ENCODE measurements at regions not wholly inside any gene's neighbourhood (a gene's known extent, or its start where the extent isn't known, plus 50 kb on each side); places are given as distances from the start of the nearest gene placed in this dataset.

GRCh38 chr1:81606656-81607055 is 194.1 kb upstream of the ADGRL2 start:
- DNase-seq, result no peak
- Mint-ChIP-seq H3K4me1 (no peaks in the 10 kb centered on the region), H3K27ac (no peak overlapping the region), H3K4me3 (no peak overlapping the region), H3K9me3 (peaks cover 3 to 19% (median 12%) of the 10 kb centered on the region in 5 donors), H3K36me3 (no peaks in the 10 kb centered on the region), H3K27me3 (no peaks in the 10 kb centered on the region)
- CTCF ChIA-PET, result no interaction called here
- Histone ChIP-seq H3K27ac (ENCODE audit: low read depth, low read length) (no peak overlapping the region), H3K27me3 (ENCODE audit: insufficient read depth, low read length, poor library complexity, severe bottlenecking) (no peaks in the 10 kb centered on the region), H3K9me3 (ENCODE audit: low read length) (no peaks in the 10 kb centered on the region), H3K4me1 (ENCODE audit: insufficient read depth, low read length) (no peaks in the 10 kb centered on the region), H3K36me3 (ENCODE audit: insufficient read depth, low read length) (no peaks in the 10 kb centered on the region), H3K4me3 (ENCODE audit: low read length) (no peak overlapping the region)
- POLR2A ChIA-PET, result no interaction called here

GRCh38 chr1:81605023-81605422 is 195.7 kb upstream of the ADGRL2 start:
- no peaks in the 10 kb centered on the region for H3K4me1 Mint-ChIP-seq
- POLR2A ChIA-PET, result no interaction called here
- Histone ChIP-seq H3K27me3 (ENCODE audit: insufficient read depth, low read length, poor library complexity, severe bottlenecking) (no peaks in the 10 kb centered on the region), H3K4me3 (ENCODE audit: low read length) (no peak overlapping the region), H3K27ac (ENCODE audit: low read depth, low read length) (no peak overlapping the region), H3K4me1 (ENCODE audit: insufficient read depth, low read length) (no peaks in the 10 kb centered on the region), H3K36me3 (ENCODE audit: insufficient read depth, low read length) (no peaks in the 10 kb centered on the region), H3K9me3 (ENCODE audit: low read length) (no peaks in the 10 kb centered on the region)
- peaks cover 3 to 19% (median 13%) of the 10 kb centered on the region in 5 donors for H3K9me3 Mint-ChIP-seq
- no peak overlapping the region for H3K4me3 Mint-ChIP-seq
- no peaks in the 10 kb centered on the region for H3K36me3 Mint-ChIP-seq
- DNase-seq, result no peak
- CTCF ChIA-PET, result no interaction called here
- H3K27me3 Mint-ChIP-seq, result no peaks in the 10 kb centered on the region
- H3K27ac Mint-ChIP-seq, result no peak overlapping the region

GRCh38 chr1:81600878-81601622 is 199.7 kb upstream of the ADGRL2 start:
- H3K9me3 Mint-ChIP-seq, result peaks cover 3 to 18% (median 13%) of the 10 kb centered on the region in 5 donors
- no peak overlapping the region for H3K4me3 Mint-ChIP-seq
- no peaks in the 10 kb centered on the region for H3K36me3 Mint-ChIP-seq
- H3K27ac ChIP-seq (ENCODE audit: low read depth, low read length), result no peak overlapping the region
- no peaks in the 10 kb centered on the region for H3K27me3 Mint-ChIP-seq
- POLR2A ChIA-PET, result no interaction called here
- no peaks in the 10 kb centered on the region for H3K4me1 ChIP-seq (ENCODE audit: insufficient read depth, low read length)
- DNase-seq, result no peak
- H3K27ac Mint-ChIP-seq, result no peak overlapping the region
- no peaks in the 10 kb centered on the region for H3K27me3 ChIP-seq (ENCODE audit: insufficient read depth, low read length, poor library complexity, severe bottlenecking)
- CTCF ChIA-PET, result no interaction called here
- no peaks in the 10 kb centered on the region for H3K9me3 ChIP-seq (ENCODE audit: low read length)
- no peaks in the 10 kb centered on the region for H3K36me3 ChIP-seq (ENCODE audit: insufficient read depth, low read length)
- no peaks in the 10 kb centered on the region for H3K4me1 Mint-ChIP-seq
- H3K4me3 ChIP-seq (ENCODE audit: low read length), result no peak overlapping the region

DNA sequence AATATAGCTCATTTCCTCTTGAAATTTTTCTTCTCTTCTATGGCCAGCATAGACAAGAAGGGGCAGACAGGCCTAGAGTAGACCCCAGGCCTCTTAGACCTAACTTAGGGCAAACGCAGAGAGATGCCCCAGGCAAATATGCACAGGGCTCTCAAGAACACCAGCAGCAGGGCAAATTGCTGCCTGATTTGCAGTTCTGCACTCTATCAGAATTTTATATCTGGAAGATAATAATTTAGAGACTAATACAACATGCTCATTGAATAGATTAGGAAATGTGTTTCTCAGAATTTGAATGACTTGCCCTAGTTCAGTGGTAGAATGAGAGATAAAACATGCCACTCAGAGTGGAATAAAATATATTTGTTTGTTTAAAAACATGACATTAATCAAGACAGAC is 200.4 kb upstream of the ADGRL2 start:
- Histone ChIP-seq H3K36me3 (ENCODE audit: insufficient read depth, low read length) (no peaks in the 10 kb centered on the region), H3K4me1 (ENCODE audit: insufficient read depth, low read length) (no peaks in the 10 kb centered on the region), H3K27ac (ENCODE audit: low read depth, low read length) (no peak overlapping the region), H3K9me3 (ENCODE audit: low read length) (no peaks in the 10 kb centered on the region), H3K4me3 (ENCODE audit: low read length) (no peak overlapping the region), H3K27me3 (ENCODE audit: insufficient read depth, low read length, poor library complexity, severe bottlenecking) (no peaks in the 10 kb centered on the region)
- Mint-ChIP-seq H3K27ac (no peak overlapping the region), H3K4me1 (no peaks in the 10 kb centered on the region), H3K27me3 (no peaks in the 10 kb centered on the region), H3K36me3 (no peaks in the 10 kb centered on the region), H3K4me3 (no peak overlapping the region), H3K9me3 (peaks cover 3 to 14% (median 10%) of the 10 kb centered on the region in 5 donors)
- CTCF ChIA-PET, result no interaction called here
- DNase-seq, result no peak
- POLR2A ChIA-PET, result no interaction called here

- no peak overlapping the region for H3K27ac ChIP-seq (ENCODE audit: low read depth, low read length)
- Mint-ChIP-seq H3K4me3 (no peak overlapping the region), H3K9me3 (peaks cover 0 to 12% (median 9%) of the 10 kb centered on the region in 5 donors), H3K27ac (no peak overlapping the region), H3K4me1 (no peaks in the 10 kb centered on the region), H3K36me3 (no peaks in the 10 kb centered on the region), H3K27me3 (no peaks in the 10 kb centered on the region)
- no peaks in the 10 kb centered on the region for H3K4me1 ChIP-seq (ENCODE audit: insufficient read depth, low read length)
- no peak for DNase-seq
- no peaks in the 10 kb centered on the region for H3K27me3 ChIP-seq (ENCODE audit: insufficient read depth, low read length, poor library complexity, severe bottlenecking)
- no peaks in the 10 kb centered on the region for H3K9me3 ChIP-seq (ENCODE audit: low read length)
- H3K36me3 ChIP-seq (ENCODE audit: insufficient read depth, low read length), result no peaks in the 10 kb centered on the region
- no peak overlapping the region for H3K4me3 ChIP-seq (ENCODE audit: low read length)
- CTCF ChIA-PET, result no interaction called here
- POLR2A ChIA-PET, result no interaction called here
Observed at GRCh38 chr1:81598623-81599022, 202.1 kb upstream of the ADGRL2 start.

DNA sequence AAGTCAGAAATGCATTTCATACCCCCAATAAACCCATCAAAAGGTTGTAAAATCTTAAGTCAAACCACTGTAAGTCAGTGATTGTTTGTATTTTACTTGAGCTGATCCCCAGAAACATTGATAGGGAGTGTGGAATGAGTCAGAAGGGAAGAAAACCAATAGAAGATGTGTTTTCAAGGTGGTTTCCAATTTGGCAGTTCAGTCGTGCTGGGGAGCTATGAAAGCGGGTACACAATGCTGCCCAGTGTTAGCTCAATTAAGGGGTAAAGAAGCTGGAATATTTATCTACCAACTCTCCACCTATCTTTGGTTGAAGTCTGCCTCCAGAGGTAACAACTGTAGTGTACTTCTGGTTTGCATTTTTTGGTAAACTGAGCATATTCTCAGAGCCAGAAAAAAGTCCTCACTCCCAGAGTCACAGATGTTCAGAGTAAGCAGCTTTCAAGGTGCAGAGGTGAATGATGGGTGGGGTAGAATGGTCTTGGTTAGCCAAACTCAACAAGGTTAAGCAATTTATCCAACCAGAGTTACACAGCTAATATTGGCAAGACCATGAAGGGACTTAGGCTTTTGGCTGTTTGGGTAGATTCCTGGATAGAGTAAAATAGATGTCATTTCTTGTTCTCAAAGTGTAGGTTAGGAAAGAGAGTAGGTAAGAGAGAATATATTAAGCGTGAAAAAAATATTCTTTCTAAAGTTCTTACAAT is 202.9 kb upstream of the ADGRL2 start:
- no peaks in the 10 kb centered on the region for H3K4me1 ChIP-seq (ENCODE audit: insufficient read depth, low read length)
- H3K9me3 ChIP-seq (ENCODE audit: low read length), result no peaks in the 10 kb centered on the region
- Mint-ChIP-seq H3K27me3 (no peaks in the 10 kb centered on the region), H3K36me3 (no peaks in the 10 kb centered on the region), H3K27ac (no peak overlapping the region), H3K4me1 (no peaks in the 10 kb centered on the region), H3K4me3 (no peak overlapping the region), H3K9me3 (peaks cover 0 to 9% (median 5%) of the 10 kb centered on the region in 5 donors)
- no peak overlapping the region for H3K27ac ChIP-seq (ENCODE audit: low read depth, low read length)
- ChIA-PET POLR2A (no interaction called here), CTCF (no interaction called here)
- H3K4me3 ChIP-seq (ENCODE audit: low read length), result no peak overlapping the region
- H3K36me3 ChIP-seq (ENCODE audit: insufficient read depth, low read length), result no peaks in the 10 kb centered on the region
- no peaks in the 10 kb centered on the region for H3K27me3 ChIP-seq (ENCODE audit: insufficient read depth, low read length, poor library complexity, severe bottlenecking)
- DNase-seq, result no peak

DNA sequence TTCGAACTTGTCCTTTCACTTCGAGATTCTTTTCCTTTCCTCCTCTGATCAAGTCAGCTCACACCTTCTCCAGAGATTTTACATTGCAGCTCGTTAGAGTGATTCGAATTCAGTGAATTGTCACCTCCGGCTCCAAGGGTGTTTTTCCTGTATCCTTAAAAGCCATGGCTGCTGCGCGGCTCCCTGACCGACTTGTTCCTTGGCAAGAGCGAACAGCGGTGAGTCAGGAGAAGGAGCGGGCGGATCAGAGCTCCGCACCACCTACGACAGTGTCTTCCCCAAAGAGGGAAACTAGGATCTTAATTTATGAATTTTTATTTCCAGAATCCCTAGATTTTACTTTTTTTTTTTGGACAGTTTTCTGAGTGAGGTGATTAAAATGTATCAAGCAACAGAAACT is 204.4 kb upstream of the ADGRL2 start:
- POLR2A ChIA-PET, result no interaction called here
- no peak overlapping the region for H3K4me3 Mint-ChIP-seq
- H3K4me3 ChIP-seq (ENCODE audit: low read length), result no peak overlapping the region
- no peaks in the 10 kb centered on the region for H3K9me3 ChIP-seq (ENCODE audit: low read length)
- DNase-seq, result no peak
- no peak overlapping the region for H3K27ac Mint-ChIP-seq
- H3K27me3 ChIP-seq (ENCODE audit: insufficient read depth, low read length, poor library complexity, severe bottlenecking), result no peaks in the 10 kb centered on the region
- H3K36me3 ChIP-seq (ENCODE audit: insufficient read depth, low read length), result no peaks in the 10 kb centered on the region
- H3K4me1 ChIP-seq (ENCODE audit: insufficient read depth, low read length), result no peaks in the 10 kb centered on the region
- H3K36me3 Mint-ChIP-seq, result no peaks in the 10 kb centered on the region
- no peaks in the 10 kb centered on the region for H3K27me3 Mint-ChIP-seq
- H3K4me1 Mint-ChIP-seq, result no peaks in the 10 kb centered on the region
- CTCF ChIA-PET, result no interaction called here
- H3K9me3 Mint-ChIP-seq, result peaks cover 0 to 14% (median 5%) of the 10 kb centered on the region in 5 donors
- no peak overlapping the region for H3K27ac ChIP-seq (ENCODE audit: low read depth, low read length)

DNA sequence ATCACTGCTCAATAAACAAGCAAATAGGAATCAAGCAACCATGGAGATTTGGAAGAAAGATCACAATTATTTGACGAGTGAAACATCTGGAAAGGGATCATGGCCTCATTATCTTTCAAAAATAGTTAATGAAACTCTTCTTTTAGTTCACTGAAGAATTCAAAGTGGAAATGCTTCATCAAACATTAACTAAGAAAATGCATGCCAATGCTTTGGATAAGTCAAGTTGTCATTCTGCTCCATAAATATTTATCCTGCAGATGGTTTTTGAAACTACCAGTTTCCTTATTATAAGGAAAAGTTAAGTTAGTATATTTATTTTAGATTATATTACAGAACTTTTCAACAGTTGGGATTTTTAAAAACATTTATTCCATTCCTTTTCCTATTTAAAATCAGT is 206.5 kb upstream of the ADGRL2 start:
- ChIA-PET POLR2A (no interaction called here), CTCF (no interaction called here)
- no peak for DNase-seq
- Mint-ChIP-seq H3K36me3 (no peaks in the 10 kb centered on the region), H3K4me1 (no peaks in the 10 kb centered on the region), H3K27ac (no peak overlapping the region), H3K27me3 (no peaks in the 10 kb centered on the region), H3K4me3 (no peak overlapping the region), H3K9me3 (peaks cover 0 to 13% (median 5%) of the 10 kb centered on the region in 5 donors)
- Histone ChIP-seq H3K27me3 (ENCODE audit: insufficient read depth, low read length, poor library complexity, severe bottlenecking) (no peaks in the 10 kb centered on the region), H3K9me3 (ENCODE audit: low read length) (no peaks in the 10 kb centered on the region), H3K36me3 (ENCODE audit: insufficient read depth, low read length) (no peaks in the 10 kb centered on the region), H3K27ac (ENCODE audit: low read depth, low read length) (no peak overlapping the region), H3K4me3 (ENCODE audit: low read length) (no peak overlapping the region), H3K4me1 (ENCODE audit: insufficient read depth, low read length) (no peaks in the 10 kb centered on the region)
